MM.1S (cell line): ENCODE measurements at regions not wholly inside any gene's neighbourhood (a gene's known extent, or its start where the extent isn't known, plus 50 kb on each side); places are given as distances from the start of the nearest gene placed in this dataset.
"Not testable (repeated sequence)": the region's sequence is repeated elsewhere in the genome, so short reads cannot be mapped to it uniquely, and the experiment has no call there.

Experiments used
- DNase-seq: peaks from one replicate; pipeline ENCODE4 v3.0.0-alpha.2; 2015
- H2AFZ ChIP-seq: fragments of 300-600 bp; sonication (generic); 2 replicates; pipeline ENCODE4 v1.6.0; 2016; ENCODE audit warnings: antibody characterized with exemption, low read length
- H3F3A ChIP-seq: fragments of 300-600 bp; sonication (generic); 2 replicates; pipeline ENCODE4 v1.6.1; 2016; ENCODE audit warnings: mild to moderate bottlenecking, antibody characterized with exemption, low read length, moderate library complexity, mixed read lengths; ENCODE audit not compliant: insufficient read depth
- H3K27ac ChIP-seq: fragments of 300-600 bp; sonication (generic); 2 replicates; pipeline ENCODE4 v1.5.1; 2016; ENCODE audit warnings: mild to moderate bottlenecking, low read length
- H3K27me3 ChIP-seq: fragments of 300-600 bp; sonication (generic); replicated peaks from 2 replicates; pipeline ENCODE4 v1.6.0; 2016; ENCODE audit warnings: low read length; ENCODE audit not compliant: insufficient read depth
- H3K36me3 ChIP-seq: fragments of 300-600 bp; sonication (generic); replicated peaks from 2 replicates; pipeline ENCODE4 v1.6.1; 2016; ENCODE audit warnings: mild to moderate bottlenecking, low read length, mixed read lengths; ENCODE audit not compliant: insufficient read depth
- H3K4me1 ChIP-seq: fragments of 300-600 bp; sonication (generic); 2 replicates; pipeline ENCODE4 v1.6.1; 2016; ENCODE audit warnings: low read length, mixed read lengths
- H3K4me2 ChIP-seq: fragments of 300-600 bp; sonication (generic); 2 replicates; pipeline ENCODE4 v1.6.0; 2016; ENCODE audit warnings: low read depth, low read length
- H3K4me3 ChIP-seq: fragments of 300-600 bp; sonication (generic); 2 replicates; pipeline ENCODE4 v1.5.1; 2016; ENCODE audit warnings: low read length, mixed read lengths
- H3K79me2 ChIP-seq: fragments of 300-600 bp; sonication (generic); 2 replicates; pipeline ENCODE4 v1.6.1; 2016; ENCODE audit warnings: mixed run types, low read length, mixed read lengths
- H3K9ac ChIP-seq: fragments of 300-600 bp; sonication (generic); 2 replicates; pipeline ENCODE4 v1.6.1; 2016; ENCODE audit warnings: low read length, mixed read lengths
- H3K9me2 ChIP-seq: fragments of 300-600 bp; sonication (generic); replicated peaks from 2 replicates; pipeline ENCODE4 v1.6.1; 2016; ENCODE audit warnings: mild to moderate bottlenecking, low read length, mixed read lengths; ENCODE audit not compliant: insufficient read depth
- H3K9me3 ChIP-seq: fragments of 300-600 bp; sonication (generic); replicated peaks from 2 replicates; pipeline ENCODE4 v1.6.1; 2016; ENCODE audit warnings: mild to moderate bottlenecking, low read length, mixed read lengths; ENCODE audit not compliant: insufficient read depth
- H4K20me1 ChIP-seq: fragments of 300-600 bp; sonication (generic); 2 replicates; pipeline ENCODE4 v1.6.1; 2016; ENCODE audit warnings: mild to moderate bottlenecking, low read length, moderate library complexity, mixed read lengths; ENCODE audit not compliant: insufficient read depth
- EZH2 ChIP-seq: fragments of 300-600 bp; sonication (generic); optimal IDR thresholded peaks from 2 replicates; pipeline ENCODE3; 2017; ENCODE audit warnings: low read depth, mild to moderate bottlenecking, antibody characterized with exemption, low read length, mixed read lengths
- EZH2phosphoT487 ChIP-seq: fragments of 300-600 bp; sonication (generic); IDR thresholded peaks from 2 replicates; pipeline ENCODE4 v1.6.1; 2018; ENCODE audit warnings: antibody characterized with exemption, low read length
- TF ChIP-seq, protein P1 (sequence below): fragments of 300-600 bp; sonication (generic); IDR thresholded peaks from 2 replicates; pipeline ENCODE4 v1.5.1; 2016; ENCODE audit warnings: antibody characterized with exemption, low read length, mixed read lengths

DNA sequence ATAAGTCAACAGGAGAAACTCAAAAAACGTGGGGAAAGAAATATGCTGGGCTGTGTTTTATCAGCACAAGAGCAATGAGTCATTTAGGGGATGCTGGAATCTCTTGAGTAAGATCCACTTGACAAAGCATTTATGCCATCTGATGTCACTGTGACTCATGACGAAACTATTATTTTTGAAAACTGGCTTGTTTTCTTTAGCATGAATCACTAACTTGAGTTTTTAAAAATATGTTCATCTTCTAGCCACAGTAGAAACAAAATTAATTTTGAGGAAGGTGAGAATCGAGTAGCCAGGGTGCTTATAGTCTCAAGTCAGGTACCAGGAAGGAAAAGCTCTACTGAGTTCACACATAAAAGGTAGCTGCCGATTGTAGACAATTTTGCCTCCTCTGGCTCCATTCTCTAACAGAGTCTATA, 456.2 kb upstream of the MGAT4C start:
- Histone ChIP-seq H3K9me3 (no peaks in the 10 kb centered on the region), H2AFZ (no peak overlapping the region), H3K36me3 (no peaks in the 10 kb centered on the region), H3K4me2 (no peak overlapping the region), H3K9ac (no peak overlapping the region), H3K27me3 (no peaks in the 10 kb centered on the region), H3F3A (no peaks in the 10 kb centered on the region), H3K27ac (no peak overlapping the region), H3K4me1 (no peaks in the 10 kb centered on the region), H3K4me3 (no peak overlapping the region), H4K20me1 (no peaks in the 10 kb centered on the region), H3K79me2 (no peaks in the 10 kb centered on the region), H3K9me2 (no peaks in the 10 kb centered on the region)
- TF ChIP-seq, protein P1, sequence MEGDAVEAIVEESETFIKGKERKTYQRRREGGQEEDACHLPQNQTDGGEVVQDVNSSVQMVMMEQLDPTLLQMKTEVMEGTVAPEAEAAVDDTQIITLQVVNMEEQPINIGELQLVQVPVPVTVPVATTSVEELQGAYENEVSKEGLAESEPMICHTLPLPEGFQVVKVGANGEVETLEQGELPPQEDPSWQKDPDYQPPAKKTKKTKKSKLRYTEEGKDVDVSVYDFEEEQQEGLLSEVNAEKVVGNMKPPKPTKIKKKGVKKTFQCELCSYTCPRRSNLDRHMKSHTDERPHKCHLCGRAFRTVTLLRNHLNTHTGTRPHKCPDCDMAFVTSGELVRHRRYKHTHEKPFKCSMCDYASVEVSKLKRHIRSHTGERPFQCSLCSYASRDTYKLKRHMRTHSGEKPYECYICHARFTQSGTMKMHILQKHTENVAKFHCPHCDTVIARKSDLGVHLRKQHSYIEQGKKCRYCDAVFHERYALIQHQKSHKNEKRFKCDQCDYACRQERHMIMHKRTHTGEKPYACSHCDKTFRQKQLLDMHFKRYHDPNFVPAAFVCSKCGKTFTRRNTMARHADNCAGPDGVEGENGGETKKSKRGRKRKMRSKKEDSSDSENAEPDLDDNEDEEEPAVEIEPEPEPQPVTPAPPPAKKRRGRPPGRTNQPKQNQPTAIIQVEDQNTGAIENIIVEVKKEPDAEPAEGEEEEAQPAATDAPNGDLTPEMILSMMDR: no peak
- TF ChIP-seq EZH2 (no peak), EZH2phosphoT487 (no peak)
- no peak for DNase-seq

DNA sequence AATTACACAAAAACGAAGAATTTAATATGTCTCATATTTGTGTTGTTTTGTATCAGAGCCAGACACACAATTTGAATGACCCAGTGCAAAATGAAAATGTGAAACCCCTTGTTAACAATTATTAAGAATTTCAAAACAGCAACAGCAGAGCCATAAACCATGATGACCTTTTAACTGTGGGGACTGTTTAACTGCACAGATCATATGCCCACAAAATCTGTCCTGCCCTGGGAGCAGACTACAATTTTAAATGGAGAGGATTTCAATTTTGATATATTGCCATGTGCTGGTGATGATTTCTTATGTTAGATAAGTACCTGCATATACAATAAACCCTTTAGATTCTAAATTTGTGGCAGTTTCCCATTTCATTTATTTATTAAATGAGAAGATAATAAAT, 455.5 kb upstream of the MGAT4C start:
- no peaks in the 10 kb centered on the region for H3K36me3 ChIP-seq
- no peak overlapping the region for H3K4me2 ChIP-seq
- no peaks in the 10 kb centered on the region for H3K9me2 ChIP-seq
- TF ChIP-seq, protein P1: no peak
- no peak for TF ChIP-seq EZH2phosphoT487
- no peak for TF ChIP-seq EZH2
- no peaks in the 10 kb centered on the region for H3F3A ChIP-seq
- no peaks in the 10 kb centered on the region for H4K20me1 ChIP-seq
- no peak overlapping the region for H2AFZ ChIP-seq
- no peak for DNase-seq
- no peak overlapping the region for H3K9ac ChIP-seq
- no peak overlapping the region for H3K27ac ChIP-seq
- no peak overlapping the region for H3K4me3 ChIP-seq
- H3K9me3 ChIP-seq: no peaks in the 10 kb centered on the region
- H3K79me2 ChIP-seq: no peaks in the 10 kb centered on the region
- no peaks in the 10 kb centered on the region for H3K27me3 ChIP-seq
- H3K4me1 ChIP-seq: no peaks in the 10 kb centered on the region

DNA sequence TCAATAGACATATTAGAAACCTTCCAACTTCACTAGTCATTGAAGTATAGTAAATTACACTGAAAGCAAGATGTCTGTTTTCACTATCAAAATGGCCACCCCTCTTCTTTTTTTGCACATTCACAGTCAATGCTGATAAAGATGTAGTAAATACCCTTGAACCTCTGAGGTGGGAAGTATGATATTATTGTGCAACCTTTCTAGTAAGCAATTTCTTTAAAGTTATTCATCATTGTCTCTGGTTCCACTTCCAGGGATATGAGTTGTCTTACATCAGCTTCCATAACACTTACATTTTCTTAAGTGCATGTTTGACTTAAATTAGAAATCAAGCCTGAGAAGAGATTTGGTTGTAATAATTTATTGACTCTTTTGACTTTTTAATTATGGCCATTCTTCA, 453.9 kb upstream of the MGAT4C start:
- H3K4me1 ChIP-seq: no peaks in the 10 kb centered on the region
- no peak overlapping the region for H3K27ac ChIP-seq
- H4K20me1 ChIP-seq: no peaks in the 10 kb centered on the region
- H3K9me3 ChIP-seq: no peaks in the 10 kb centered on the region
- H2AFZ ChIP-seq: no peak overlapping the region
- H3K36me3 ChIP-seq: no peaks in the 10 kb centered on the region
- H3K27me3 ChIP-seq: no peaks in the 10 kb centered on the region
- no peaks in the 10 kb centered on the region for H3K79me2 ChIP-seq
- H3K4me2 ChIP-seq: no peak overlapping the region
- no peak for DNase-seq
- H3K9ac ChIP-seq: no peak overlapping the region
- no peak overlapping the region for H3K4me3 ChIP-seq
- TF ChIP-seq EZH2phosphoT487 (no peak), EZH2 (no peak)
- TF ChIP-seq, protein P1: no peak
- H3F3A ChIP-seq: no peaks in the 10 kb centered on the region
- H3K9me2 ChIP-seq: no peaks in the 10 kb centered on the region

DNA sequence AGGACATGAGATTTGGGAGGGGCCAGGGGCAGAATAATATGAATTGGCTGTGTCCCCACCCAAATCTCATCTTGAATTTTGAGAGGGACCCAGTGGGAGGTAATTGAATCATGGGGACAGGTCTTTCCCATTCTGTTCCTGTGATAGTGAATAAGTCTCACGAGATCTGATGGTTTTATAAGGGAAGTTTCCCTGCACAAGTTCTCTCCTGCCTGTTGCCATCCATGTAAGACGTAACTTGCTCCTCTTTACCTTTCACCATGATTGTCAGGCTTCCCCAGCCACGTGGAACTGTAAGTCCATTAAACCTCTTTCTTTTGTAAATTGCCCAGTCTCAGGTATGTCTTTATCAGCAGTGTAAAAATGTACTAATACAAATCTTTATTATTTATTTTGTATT, 452.8 kb upstream of the MGAT4C start:
- not testable (repeated sequence) for H3K4me2 ChIP-seq, H4K20me1 ChIP-seq, H3K27me3 ChIP-seq, H3F3A ChIP-seq, H3K9me3 ChIP-seq, H3K9ac ChIP-seq, H3K9me2 ChIP-seq, H3K4me3 ChIP-seq, H2AFZ ChIP-seq, DNase-seq, H3K4me1 ChIP-seq, H3K27ac ChIP-seq, H3K36me3 ChIP-seq, H3K79me2 ChIP-seq
